SK-N-SH (cell line): ENCODE measurements at regions not wholly inside any gene's neighbourhood (a gene's known extent, or its start where the extent isn't known, plus 50 kb on each side); places are given as distances from the start of the nearest gene placed in this dataset.

Experiments
- CTCF ChIP-seq: fragments of 200-600 bp; sonication (generic); IDR thresholded peaks from 2 replicates; pipeline ENCODE4 v1.6.1; 2017; ENCODE audit warnings: antibody characterized with exemption, mild to moderate bottlenecking, moderate library complexity
- FOXM1 ChIP-seq: IDR thresholded peaks from 2 replicates; pipeline ENCODE4 v1.4.0; 2012; ENCODE audit warnings: low read depth, mild to moderate bottlenecking
- GABPA ChIP-seq: IDR thresholded peaks from 2 replicates; pipeline ENCODE4 v1.4.0; 2012; ENCODE audit warnings: low read depth, mild to moderate bottlenecking
- JUND ChIP-seq: IDR thresholded peaks from 2 replicates; pipeline ENCODE4 v1.4.0; 2012
- MAX ChIP-seq: IDR thresholded peaks from 2 replicates; pipeline ENCODE4 v1.4.0; 2012; ENCODE audit warnings: low read depth
- MXI1 ChIP-seq: IDR thresholded peaks from 2 replicates; pipeline ENCODE4 v1.6.1; 2012; ENCODE audit warnings: mild to moderate bottlenecking, low read depth, low read length, improper control_type of control experiment
- NRF1 ChIP-seq: IDR thresholded peaks from 2 replicates; pipeline ENCODE4 v1.6.1; 2012; ENCODE audit warnings: low read depth, mild to moderate bottlenecking, low read length
- POLR2AphosphoS5 ChIP-seq: IDR thresholded peaks from 2 replicates; pipeline ENCODE4 v1.6.1; 2012; ENCODE audit warnings: low read depth, low read length
- RCOR1 ChIP-seq: fragments of 150-350 bp; IDR thresholded peaks from 2 replicates; pipeline ENCODE4 v1.6.1; 2017; ENCODE audit warnings: antibody characterized with exemption, low read length
- RXRA ChIP-seq: IDR thresholded peaks from 2 replicates; pipeline ENCODE4 v1.4.0; 2012; ENCODE audit warnings: low read depth, mild to moderate bottlenecking, borderline replicate concordance
- SIN3A ChIP-seq: IDR thresholded peaks from 2 replicates; pipeline ENCODE4 v1.6.1; 2012; ENCODE audit warnings: low read depth, mild to moderate bottlenecking, low read length, moderate library complexity, borderline replicate concordance
- USF1 ChIP-seq: IDR thresholded peaks from 2 replicates; pipeline ENCODE4 v1.4.0; 2012; ENCODE audit warnings: low read depth, borderline replicate concordance
- TF ChIP-seq, protein P1 (sequence below): IDR thresholded peaks from 2 replicates; pipeline ENCODE4 v1.6.1; 2012; ENCODE audit warnings: mild to moderate bottlenecking, low read depth, low read length, moderate library complexity
- TF ChIP-seq, protein P2 (sequence below): IDR thresholded peaks from 2 replicates; pipeline ENCODE4 v1.4.0; 2012; ENCODE audit warnings: low read depth, borderline replicate concordance

- TF ChIP-seq, protein P1, sequence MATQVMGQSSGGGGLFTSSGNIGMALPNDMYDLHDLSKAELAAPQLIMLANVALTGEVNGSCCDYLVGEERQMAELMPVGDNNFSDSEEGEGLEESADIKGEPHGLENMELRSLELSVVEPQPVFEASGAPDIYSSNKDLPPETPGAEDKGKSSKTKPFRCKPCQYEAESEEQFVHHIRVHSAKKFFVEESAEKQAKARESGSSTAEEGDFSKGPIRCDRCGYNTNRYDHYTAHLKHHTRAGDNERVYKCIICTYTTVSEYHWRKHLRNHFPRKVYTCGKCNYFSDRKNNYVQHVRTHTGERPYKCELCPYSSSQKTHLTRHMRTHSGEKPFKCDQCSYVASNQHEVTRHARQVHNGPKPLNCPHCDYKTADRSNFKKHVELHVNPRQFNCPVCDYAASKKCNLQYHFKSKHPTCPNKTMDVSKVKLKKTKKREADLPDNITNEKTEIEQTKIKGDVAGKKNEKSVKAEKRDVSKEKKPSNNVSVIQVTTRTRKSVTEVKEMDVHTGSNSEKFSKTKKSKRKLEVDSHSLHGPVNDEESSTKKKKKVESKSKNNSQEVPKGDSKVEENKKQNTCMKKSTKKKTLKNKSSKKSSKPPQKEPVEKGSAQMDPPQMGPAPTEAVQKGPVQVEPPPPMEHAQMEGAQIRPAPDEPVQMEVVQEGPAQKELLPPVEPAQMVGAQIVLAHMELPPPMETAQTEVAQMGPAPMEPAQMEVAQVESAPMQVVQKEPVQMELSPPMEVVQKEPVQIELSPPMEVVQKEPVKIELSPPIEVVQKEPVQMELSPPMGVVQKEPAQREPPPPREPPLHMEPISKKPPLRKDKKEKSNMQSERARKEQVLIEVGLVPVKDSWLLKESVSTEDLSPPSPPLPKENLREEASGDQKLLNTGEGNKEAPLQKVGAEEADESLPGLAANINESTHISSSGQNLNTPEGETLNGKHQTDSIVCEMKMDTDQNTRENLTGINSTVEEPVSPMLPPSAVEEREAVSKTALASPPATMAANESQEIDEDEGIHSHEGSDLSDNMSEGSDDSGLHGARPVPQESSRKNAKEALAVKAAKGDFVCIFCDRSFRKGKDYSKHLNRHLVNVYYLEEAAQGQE = 0 out of 2 replicates have a peak, but pooled peaks have one; percentile 35
- TF ChIP-seq GABPA = no peak
- TF ChIP-seq FOXM1 = no peak
- TF ChIP-seq, protein P2, sequence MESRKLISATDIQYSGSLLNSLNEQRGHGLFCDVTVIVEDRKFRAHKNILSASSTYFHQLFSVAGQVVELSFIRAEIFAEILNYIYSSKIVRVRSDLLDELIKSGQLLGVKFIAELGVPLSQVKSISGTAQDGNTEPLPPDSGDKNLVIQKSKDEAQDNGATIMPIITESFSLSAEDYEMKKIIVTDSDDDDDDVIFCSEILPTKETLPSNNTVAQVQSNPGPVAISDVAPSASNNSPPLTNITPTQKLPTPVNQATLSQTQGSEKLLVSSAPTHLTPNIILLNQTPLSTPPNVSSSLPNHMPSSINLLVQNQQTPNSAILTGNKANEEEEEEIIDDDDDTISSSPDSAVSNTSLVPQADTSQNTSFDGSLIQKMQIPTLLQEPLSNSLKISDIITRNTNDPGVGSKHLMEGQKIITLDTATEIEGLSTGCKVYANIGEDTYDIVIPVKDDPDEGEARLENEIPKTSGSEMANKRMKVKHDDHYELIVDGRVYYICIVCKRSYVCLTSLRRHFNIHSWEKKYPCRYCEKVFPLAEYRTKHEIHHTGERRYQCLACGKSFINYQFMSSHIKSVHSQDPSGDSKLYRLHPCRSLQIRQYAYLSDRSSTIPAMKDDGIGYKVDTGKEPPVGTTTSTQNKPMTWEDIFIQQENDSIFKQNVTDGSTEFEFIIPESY = no peak
- no peak for TF ChIP-seq MXI1
- no peak for TF ChIP-seq RCOR1
- TF ChIP-seq SIN3A = no peak
- TF ChIP-seq CTCF = peak; percentile 63
- no peak for TF ChIP-seq NRF1
- TF ChIP-seq POLR2AphosphoS5 = no peak
- TF ChIP-seq MAX = no peak
- no peak for TF ChIP-seq JUND
- no peak for TF ChIP-seq RXRA
- TF ChIP-seq USF1 = no peak
These were observed 58.9 kb upstream of the CTTNBP2NL start (continued) for GRCh38 chr1:112337028-112337531.
